CD4-positive, alpha-beta T cell (primary cell): ENCODE measurements at regions not wholly inside any gene's neighbourhood (a gene's known extent, or its start where the extent isn't known, plus 50 kb on each side); places are given as distances from the start of the nearest gene placed in this dataset.

Experiments used
- ATAC-seq: fragments of 200-7000 bp; cut with Tn5 transposase; one replicate; pipeline ENCODE4 v1.10.0; 2022; ENCODE audit warnings: mild to moderate bottlenecking; ENCODE audit not compliant: poor library complexity
- CTCF ChIA-PET: fragments of 350-600 bp; sonication (Branson Sonifier 250); formaldehyde crosslinking; loops from one replicate; lab custom pipeline; 2021; ENCODE audit warnings: antibody characterized with exemption, inconsistent platforms; lab: Charles Lee
- POLR2A ChIA-PET: fragments of 350-600 bp; sonication (Branson Sonifier 250); formaldehyde crosslinking; loops from one replicate; lab custom pipeline; 2021; ENCODE audit warnings: antibody characterized with exemption, inconsistent platforms; lab: Charles Lee
- DNase-seq, 14 experiments: peaks; one replicate each; pipeline ENCODE4 v3.0.0-alpha.2; 2013 to 2020; ENCODE audit warnings: mixed read lengths in 2 of 14
- H3K27ac ChIP-seq, 2 donors: one replicate each; pipeline versions ENCODE4 v1.5.1 to v1.7.0; 2013; ENCODE audit warnings: low read length in 2 of 2, low read depth in 1 of 2, mild to moderate bottlenecking in 1 of 2
- H3K27me3 ChIP-seq, 2 experiments: 1 replicate in 1 of 2; 2 replicates in 1 of 2; pipeline versions ENCODE4 v1.6.1 to v1.7.0; 2013; ENCODE audit warnings: low read length in 2 of 2, control low read depth in 1 of 2, mild to moderate bottlenecking in 1 of 2, moderate library complexity in 1 of 2; ENCODE audit not compliant: insufficient read depth in 2 of 2, control insufficient read depth in 1 of 2
- H3K36me3 ChIP-seq: one replicate; pipeline ENCODE4 v1.6.1; 2013; ENCODE audit warnings: low read length, control low read depth; ENCODE audit not compliant: insufficient read depth
- H3K4me1 ChIP-seq: one replicate; pipeline ENCODE4 v1.6.1; 2013; ENCODE audit warnings: low read length, control low read depth; ENCODE audit not compliant: insufficient read depth
- H3K4me3 ChIP-seq: one replicate; pipeline ENCODE4 v1.5.1; 2013; ENCODE audit warnings: mild to moderate bottlenecking, low read length, moderate library complexity
- H3K9me3 ChIP-seq, 2 experiments: 1 replicate in 1 of 2; 2 replicates in 1 of 2; pipeline versions ENCODE4 v1.6.1 to v1.7.0; 2013; ENCODE audit warnings: low read length in 2 of 2, mild to moderate bottlenecking in 2 of 2, control low read depth in 1 of 2, moderate library complexity in 1 of 2; ENCODE audit not compliant: control insufficient read depth in 1 of 2, insufficient read depth in 1 of 2
- H3K27ac Mint-ChIP-seq: one replicate; pipeline ENCODE4 v1.8.0; 2020; ENCODE audit warnings: mixed read lengths
- H3K27me3 Mint-ChIP-seq: one replicate; pipeline ENCODE4 v1.8.0; 2021; ENCODE audit warnings: mixed read lengths
- H3K36me3 Mint-ChIP-seq: one replicate; pipeline ENCODE4 v1.8.0; 2021; ENCODE audit warnings: low read depth, mixed read lengths
- H3K4me1 Mint-ChIP-seq: one replicate; pipeline ENCODE4 v1.8.0; 2021; ENCODE audit warnings: low read depth, mixed read lengths
- H3K4me3 Mint-ChIP-seq: one replicate; pipeline ENCODE4 v1.8.0; 2020; ENCODE audit warnings: mild to moderate bottlenecking, mixed read lengths
- H3K9me3 Mint-ChIP-seq: one replicate; pipeline ENCODE4 v1.8.0; 2020; ENCODE audit warnings: mixed read lengths
- CTCF ChIP-seq: fragments of 200-600 bp; IDR thresholded peaks from one replicate; pipeline ENCODE4 v1.8.0; 2022; ENCODE audit warnings: antibody characterized with exemption, mild to moderate bottlenecking
- intact Hi-C, 2 experiments: fragments of 100-400 bp; cut with DNase I in 1 of 2; cut with micrococcal nuclease in 1 of 2; formaldehyde crosslinking; loops; one replicate each; pipeline versions ENCODE4 v1.15.1 to v1.9.0; 2023 to 2025; cut with DNase I, micrococcal nuclease

- H3K9me3 ChIP-seq, result peaks cover 0 to 10% of the 10 kb centered on the region in 2 experiments
- DNase-seq (no peak), ATAC-seq (no peak)
- Mint-ChIP-seq H3K4me3 (no peak overlapping the region), H3K27ac (no peak overlapping the region), H3K4me1 (no peaks in the 10 kb centered on the region), H3K36me3 (no peaks in the 10 kb centered on the region), H3K9me3 (no peaks in the 10 kb centered on the region), H3K27me3 (no peaks in the 10 kb centered on the region)
- intact Hi-C loops, result no loop called here
- CTCF ChIA-PET, result no interaction called here
- no peak overlapping the region for H3K4me3 ChIP-seq
- H3K4me1 ChIP-seq, result no peaks in the 10 kb centered on the region
- no peaks in the 10 kb centered on the region for H3K36me3 ChIP-seq
- no peaks in the 10 kb centered on the region for H3K27me3 ChIP-seq
- POLR2A ChIA-PET, result no interaction called here
- no peak for TF ChIP-seq CTCF
- no peak overlapping the region for H3K27ac ChIP-seq
These were observed 164.9 kb upstream of the SLC27A6 start for GRCh38 chr5:128800377-128800776.

GRCh38 chr5:128813317-128814070, 151.8 kb upstream of the SLC27A6 start:
- no peak overlapping the region for H3K4me3 ChIP-seq
- H3K27me3 Mint-ChIP-seq, result no peaks in the 10 kb centered on the region
- no peaks in the 10 kb centered on the region for H3K4me1 Mint-ChIP-seq
- no peaks in the 10 kb centered on the region for H3K36me3 Mint-ChIP-seq
- ATAC-seq, result no peak
- CTCF ChIA-PET, result no interaction called here
- no peaks in the 10 kb centered on the region for H3K36me3 ChIP-seq
- H3K4me1 ChIP-seq, result no peaks in the 10 kb centered on the region
- H3K27me3 ChIP-seq, result no peaks in the 10 kb centered on the region
- no peak overlapping the region for H3K27ac ChIP-seq
- DNase-seq, result no peak
- TF ChIP-seq CTCF, result no peak
- H3K4me3 Mint-ChIP-seq, result no peak overlapping the region
- peaks cover 0 to 1% of the 10 kb centered on the region in 2 experiments for H3K9me3 ChIP-seq
- peaks cover 4% of the 10 kb centered on the region for H3K9me3 Mint-ChIP-seq
- intact Hi-C loops, result no loop called here
- no peak overlapping the region for H3K27ac Mint-ChIP-seq
- POLR2A ChIA-PET, result no interaction called here

GRCh38 chr5:128815201-128815600, 150.1 kb upstream of the SLC27A6 start:
- CTCF ChIA-PET, result no interaction called here
- Mint-ChIP-seq H3K27ac (no peak overlapping the region), H3K9me3 (peaks cover 4% of the 10 kb centered on the region), H3K4me3 (no peak overlapping the region), H3K4me1 (no peaks in the 10 kb centered on the region), H3K27me3 (no peaks in the 10 kb centered on the region), H3K36me3 (no peaks in the 10 kb centered on the region)
- Histone ChIP-seq H3K27me3 (no peaks in the 10 kb centered on the region), H3K27ac (no peak overlapping the region), H3K4me3 (no peak overlapping the region), H3K9me3 (no peaks in the 10 kb centered on the region), H3K36me3 (no peaks in the 10 kb centered on the region), H3K4me1 (no peaks in the 10 kb centered on the region)
- POLR2A ChIA-PET, result no interaction called here
- no peak for TF ChIP-seq CTCF
- intact Hi-C loops, result no loop called here
- ATAC-seq (no peak), DNase-seq (no peak)
